ENCODE measurements at regions not wholly inside any gene's neighbourhood (a gene's known extent, or its start where the extent isn't known, plus 50 kb on each side); places are given as distances from the start of the nearest gene placed in this dataset.

GRCh38 chr7:79534128-79534527, 80.7 kb upstream of the MAGI2 start:
- no peak overlapping the region for H3K27ac ChIP-seq (ENCODE audit: low read depth, low read length)
- no peak overlapping the region for H3K9ac ChIP-seq (ENCODE audit: low read depth in 1 of 3, low read length in 3 of 3)
- H3K36me3 ChIP-seq (ENCODE audit: control insufficient read depth in 3 of 3, insufficient read depth in 3 of 3, low read length in 3 of 3) = no peaks in the 10 kb centered on the region
- H3K27me3 ChIP-seq (ENCODE audit: control insufficient read depth in 3 of 3, insufficient read depth in 3 of 3, low read length in 3 of 3) = no peaks in the 10 kb centered on the region
- H3K4me1 ChIP-seq (ENCODE audit: control insufficient read depth in 3 of 3, insufficient read depth in 3 of 3, low read length in 3 of 3) = no peaks in the 10 kb centered on the region
- no peak overlapping the region for H3K4me3 ChIP-seq (ENCODE audit: low read length in 3 of 3)
- no peaks in the 10 kb centered on the region for H3K9me3 ChIP-seq (ENCODE audit: control insufficient read depth in 3 of 3, low read length in 3 of 3)

GRCh38 chr7:79531905-79532664, 78.6 kb upstream of the MAGI2 start:
- Histone ChIP-seq H3K9me3 (ENCODE audit: control insufficient read depth in 3 of 3, low read length in 3 of 3) (no peaks in the 10 kb centered on the region), H3K36me3 (ENCODE audit: control insufficient read depth in 3 of 3, insufficient read depth in 3 of 3, low read length in 3 of 3) (no peaks in the 10 kb centered on the region), H3K4me3 (ENCODE audit: low read length in 3 of 3) (no peak overlapping the region), H3K4me1 (ENCODE audit: control insufficient read depth in 3 of 3, insufficient read depth in 3 of 3, low read length in 3 of 3) (no peaks in the 10 kb centered on the region), H3K27me3 (ENCODE audit: control insufficient read depth in 3 of 3, insufficient read depth in 3 of 3, low read length in 3 of 3) (no peaks in the 10 kb centered on the region), H3K27ac (ENCODE audit: low read depth, low read length) (no peak overlapping the region), H3K9ac (ENCODE audit: low read depth in 1 of 3, low read length in 3 of 3) (no peak overlapping the region)

- no peak overlapping the region for H3K9ac ChIP-seq (ENCODE audit: low read depth in 1 of 3, low read length in 3 of 3)
- H3K4me3 ChIP-seq (ENCODE audit: low read length in 3 of 3) = no peak overlapping the region
- no peaks in the 10 kb centered on the region for H3K9me3 ChIP-seq (ENCODE audit: control insufficient read depth in 3 of 3, low read length in 3 of 3)
- no peaks in the 10 kb centered on the region for H3K36me3 ChIP-seq (ENCODE audit: control insufficient read depth in 3 of 3, insufficient read depth in 3 of 3, low read length in 3 of 3)
- H3K4me1 ChIP-seq (ENCODE audit: control insufficient read depth in 3 of 3, insufficient read depth in 3 of 3, low read length in 3 of 3) = no peaks in the 10 kb centered on the region
- no peaks in the 10 kb centered on the region for H3K27me3 ChIP-seq (ENCODE audit: control insufficient read depth in 3 of 3, insufficient read depth in 3 of 3, low read length in 3 of 3)
- H3K27ac ChIP-seq (ENCODE audit: low read depth, low read length) = no peak overlapping the region
Observed at GRCh38 chr7:79531116-79531515, 77.6 kb upstream of the MAGI2 start.

- Histone ChIP-seq H3K9ac (ENCODE audit: low read depth in 1 of 3, low read length in 3 of 3) (no peak overlapping the region), H3K27me3 (ENCODE audit: control insufficient read depth in 3 of 3, insufficient read depth in 3 of 3, low read length in 3 of 3) (no peaks in the 10 kb centered on the region), H3K27ac (ENCODE audit: low read depth, low read length) (no peak overlapping the region), H3K4me1 (ENCODE audit: control insufficient read depth in 3 of 3, insufficient read depth in 3 of 3, low read length in 3 of 3) (no peaks in the 10 kb centered on the region), H3K9me3 (ENCODE audit: control insufficient read depth in 3 of 3, low read length in 3 of 3) (no peaks in the 10 kb centered on the region), H3K36me3 (ENCODE audit: control insufficient read depth in 3 of 3, insufficient read depth in 3 of 3, low read length in 3 of 3) (no peaks in the 10 kb centered on the region), H3K4me3 (ENCODE audit: low read length in 3 of 3) (no peak overlapping the region)
Observed at GRCh38 chr7:79529881-79530235, 76.4 kb upstream of the MAGI2 start.

- Histone ChIP-seq H3K9ac (ENCODE audit: low read depth in 1 of 3, low read length in 3 of 3) (no peak overlapping the region), H3K36me3 (ENCODE audit: control insufficient read depth in 3 of 3, insufficient read depth in 3 of 3, low read length in 3 of 3) (no peaks in the 10 kb centered on the region), H3K4me3 (ENCODE audit: low read length in 3 of 3) (no peak overlapping the region), H3K27ac (ENCODE audit: low read depth, low read length) (no peak overlapping the region), H3K4me1 (ENCODE audit: control insufficient read depth in 3 of 3, insufficient read depth in 3 of 3, low read length in 3 of 3) (no peaks in the 10 kb centered on the region), H3K27me3 (ENCODE audit: control insufficient read depth in 3 of 3, insufficient read depth in 3 of 3, low read length in 3 of 3) (no peaks in the 10 kb centered on the region), H3K9me3 (ENCODE audit: control insufficient read depth in 3 of 3, low read length in 3 of 3) (no peaks in the 10 kb centered on the region)
Observed at GRCh38 chr7:79529214-79529880, 75.9 kb upstream of the MAGI2 start.

- no peaks in the 10 kb centered on the region for H3K9me3 ChIP-seq (ENCODE audit: control insufficient read depth in 3 of 3, low read length in 3 of 3)
- H3K36me3 ChIP-seq (ENCODE audit: control insufficient read depth in 3 of 3, insufficient read depth in 3 of 3, low read length in 3 of 3) = no peaks in the 10 kb centered on the region
- H3K9ac ChIP-seq (ENCODE audit: low read depth in 1 of 3, low read length in 3 of 3) = no peak overlapping the region
- no peak overlapping the region for H3K4me3 ChIP-seq (ENCODE audit: low read length in 3 of 3)
- H3K4me1 ChIP-seq (ENCODE audit: control insufficient read depth in 3 of 3, insufficient read depth in 3 of 3, low read length in 3 of 3) = no peaks in the 10 kb centered on the region
- no peak overlapping the region for H3K27ac ChIP-seq (ENCODE audit: low read depth, low read length)
- no peaks in the 10 kb centered on the region for H3K27me3 ChIP-seq (ENCODE audit: control insufficient read depth in 3 of 3, insufficient read depth in 3 of 3, low read length in 3 of 3)
Observed at GRCh38 chr7:79528421-79528820, 75.0 kb upstream of the MAGI2 start.

- H3K36me3 ChIP-seq (ENCODE audit: control insufficient read depth in 3 of 3, insufficient read depth in 3 of 3, low read length in 3 of 3) = no peaks in the 10 kb centered on the region
- no peak overlapping the region for H3K9ac ChIP-seq (ENCODE audit: low read depth in 1 of 3, low read length in 3 of 3)
- H3K27me3 ChIP-seq (ENCODE audit: control insufficient read depth in 3 of 3, insufficient read depth in 3 of 3, low read length in 3 of 3) = no peaks in the 10 kb centered on the region
- no peak overlapping the region for H3K4me3 ChIP-seq (ENCODE audit: low read length in 3 of 3)
- no peaks in the 10 kb centered on the region for H3K4me1 ChIP-seq (ENCODE audit: control insufficient read depth in 3 of 3, insufficient read depth in 3 of 3, low read length in 3 of 3)
- H3K27ac ChIP-seq (ENCODE audit: low read depth, low read length) = no peak overlapping the region
- no peaks in the 10 kb centered on the region for H3K9me3 ChIP-seq (ENCODE audit: control insufficient read depth in 3 of 3, low read length in 3 of 3)
Observed at GRCh38 chr7:79524048-79524447, 70.6 kb upstream of the MAGI2 start.

- Histone ChIP-seq H3K4me1 (ENCODE audit: control insufficient read depth in 3 of 3, insufficient read depth in 3 of 3, low read length in 3 of 3) (no peaks in the 10 kb centered on the region), H3K9ac (ENCODE audit: low read depth in 1 of 3, low read length in 3 of 3) (no peak overlapping the region), H3K27me3 (ENCODE audit: control insufficient read depth in 3 of 3, insufficient read depth in 3 of 3, low read length in 3 of 3) (no peaks in the 10 kb centered on the region), H3K4me3 (ENCODE audit: low read length in 3 of 3) (no peak overlapping the region), H3K36me3 (ENCODE audit: control insufficient read depth in 3 of 3, insufficient read depth in 3 of 3, low read length in 3 of 3) (no peaks in the 10 kb centered on the region), H3K9me3 (ENCODE audit: control insufficient read depth in 3 of 3, low read length in 3 of 3) (no peaks in the 10 kb centered on the region), H3K27ac (ENCODE audit: low read depth, low read length) (no peak overlapping the region)
Observed at GRCh38 chr7:79523436-79523835, 70.0 kb upstream of the MAGI2 start.

- Histone ChIP-seq H3K4me1 (ENCODE audit: control insufficient read depth in 3 of 3, insufficient read depth in 3 of 3, low read length in 3 of 3) (no peaks in the 10 kb centered on the region), H3K9me3 (ENCODE audit: control insufficient read depth in 3 of 3, low read length in 3 of 3) (no peaks in the 10 kb centered on the region), H3K36me3 (ENCODE audit: control insufficient read depth in 3 of 3, insufficient read depth in 3 of 3, low read length in 3 of 3) (no peaks in the 10 kb centered on the region), H3K9ac (ENCODE audit: low read depth in 1 of 3, low read length in 3 of 3) (no peak overlapping the region), H3K4me3 (ENCODE audit: low read length in 3 of 3) (no peak overlapping the region), H3K27ac (ENCODE audit: low read depth, low read length) (no peak overlapping the region), H3K27me3 (ENCODE audit: control insufficient read depth in 3 of 3, insufficient read depth in 3 of 3, low read length in 3 of 3) (no peaks in the 10 kb centered on the region)
Observed at GRCh38 chr7:79520543-79520942, 67.1 kb upstream of the MAGI2 start.

GRCh38 chr7:79515358-79515757, 61.9 kb upstream of the MAGI2 start:
- Histone ChIP-seq H3K27me3 (ENCODE audit: control insufficient read depth in 3 of 3, insufficient read depth in 3 of 3, low read length in 3 of 3) (no peaks in the 10 kb centered on the region), H3K27ac (ENCODE audit: low read depth, low read length) (no peak overlapping the region), H3K4me3 (ENCODE audit: low read length in 3 of 3) (no peak overlapping the region), H3K36me3 (ENCODE audit: control insufficient read depth in 3 of 3, insufficient read depth in 3 of 3, low read length in 3 of 3) (no peaks in the 10 kb centered on the region), H3K9me3 (ENCODE audit: control insufficient read depth in 3 of 3, low read length in 3 of 3) (no peaks in the 10 kb centered on the region), H3K4me1 (ENCODE audit: control insufficient read depth in 3 of 3, insufficient read depth in 3 of 3, low read length in 3 of 3) (no peaks in the 10 kb centered on the region), H3K9ac (ENCODE audit: low read depth in 1 of 3, low read length in 3 of 3) (no peak overlapping the region)

Measured in skeletal muscle tissue (tissue), 3 donors.